GM21447 (cell line): ENCODE measurements at regions not wholly inside any gene's neighbourhood (a gene's known extent, or its start where the extent isn't known, plus 50 kb on each side); places are given as distances from the start of the nearest gene placed in this dataset.

ENCODE experiments used
- ATAC-seq: cut with Tn5 transposase; IDR thresholded peaks from one replicate; pipeline ENCODE4 v1.9.1; 2021; ENCODE audit not compliant: unreplicated experiment

GRCh38 chr9:115362101-115362500 lies 244.1 kb upstream of the TNC start:
- ATAC-seq, result no peak

- no peak for ATAC-seq
These were observed 244.7 kb upstream of the TNC start for GRCh38 chr9:115362640-115363039.

DNA sequence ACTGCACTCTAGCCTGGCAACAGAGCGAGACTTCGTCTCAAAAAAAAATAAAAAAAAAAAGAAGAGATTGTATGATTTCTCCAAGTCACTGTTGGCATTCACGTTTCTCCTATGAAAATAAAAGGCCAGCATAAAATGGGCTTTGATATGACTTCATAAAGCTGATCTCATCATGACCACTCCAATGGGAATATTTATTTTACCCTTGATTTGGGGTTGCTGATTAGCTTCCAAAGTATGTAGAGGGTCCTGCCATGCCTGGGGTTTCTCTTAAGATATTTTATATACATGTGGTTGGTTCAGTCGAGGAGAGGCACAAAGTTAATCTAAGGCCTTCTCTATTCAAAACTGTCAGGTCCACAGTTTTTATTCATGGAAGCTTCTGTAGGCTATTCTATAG lies 247.0 kb upstream of the TNC start:
- ATAC-seq, result no peak

GRCh38 chr9:115367321-115367720 lies 249.4 kb upstream of the TNC start:
- no peak for ATAC-seq

- no peak for ATAC-seq
These were observed 250.0 kb upstream of the TNC start for GRCh38 chr9:115367780-115368525.

GRCh38 chr9:115369322-115369957 lies 251.5 kb upstream of the TNC start:
- no peak for ATAC-seq

DNA sequence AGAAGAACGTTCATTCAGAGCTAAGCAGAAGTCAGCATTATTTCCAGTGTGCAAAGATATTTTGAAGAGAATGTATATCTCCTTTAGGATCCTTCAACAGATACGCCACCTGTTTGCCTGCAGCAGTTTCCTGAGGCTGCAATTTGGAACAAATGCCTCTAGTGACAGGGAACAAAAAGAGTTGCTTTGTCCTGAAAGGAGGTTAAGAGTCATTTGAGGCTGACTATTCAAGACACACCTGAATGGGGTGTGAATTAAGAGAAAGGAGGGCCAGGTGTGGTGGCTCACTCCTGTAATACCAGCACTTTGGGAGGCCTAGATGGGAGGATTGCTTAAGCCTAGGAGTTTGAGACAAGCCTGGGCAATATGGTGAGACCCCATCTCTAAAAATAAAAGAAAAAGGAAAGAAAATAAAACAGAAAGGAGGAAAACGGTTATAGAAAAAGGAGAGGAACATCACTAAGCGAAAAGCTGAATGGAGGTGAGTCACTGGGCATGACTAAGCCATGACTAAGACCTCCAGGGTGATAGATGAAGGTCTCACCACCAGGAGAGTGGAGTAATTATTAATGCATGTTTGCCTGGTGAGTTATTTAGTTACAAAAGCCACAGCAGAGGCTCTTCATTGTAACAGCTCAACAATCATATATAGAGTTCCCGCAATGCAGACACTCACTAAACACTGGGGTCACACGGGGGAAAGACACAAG lies 255.2 kb upstream of the TNC start:
- ATAC-seq, result peak; percentile 86

GRCh38 chr9:115373710-115374045 lies 255.7 kb upstream of the TNC start:
- ATAC-seq, result peak; percentile 23

DNA sequence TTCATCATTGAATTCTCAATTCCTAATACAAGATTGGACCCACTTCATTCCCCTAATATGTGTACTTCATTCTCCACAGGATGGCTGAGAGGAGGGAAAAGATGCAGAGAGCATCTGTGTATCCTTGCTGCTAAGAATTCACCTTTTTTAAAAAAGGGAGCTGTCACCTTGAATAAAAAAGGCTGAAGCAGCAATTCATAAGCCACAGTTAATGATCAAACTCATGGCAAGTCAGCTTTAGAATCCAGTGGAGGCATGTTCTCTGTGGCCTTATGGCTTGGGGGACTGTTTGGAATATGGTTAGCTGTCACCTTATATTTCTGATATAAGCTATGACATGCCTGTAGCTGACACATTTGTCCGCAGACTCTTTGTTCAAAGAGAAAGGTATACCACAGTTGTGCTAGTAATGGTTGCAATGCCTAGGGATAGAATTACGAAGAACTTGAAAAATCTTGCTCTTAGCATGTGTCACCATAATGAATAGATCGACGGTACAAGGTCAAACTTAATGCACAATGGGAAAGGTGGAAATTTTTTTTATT lies 256.8 kb upstream of the TNC start:
- no peak for ATAC-seq

DNA sequence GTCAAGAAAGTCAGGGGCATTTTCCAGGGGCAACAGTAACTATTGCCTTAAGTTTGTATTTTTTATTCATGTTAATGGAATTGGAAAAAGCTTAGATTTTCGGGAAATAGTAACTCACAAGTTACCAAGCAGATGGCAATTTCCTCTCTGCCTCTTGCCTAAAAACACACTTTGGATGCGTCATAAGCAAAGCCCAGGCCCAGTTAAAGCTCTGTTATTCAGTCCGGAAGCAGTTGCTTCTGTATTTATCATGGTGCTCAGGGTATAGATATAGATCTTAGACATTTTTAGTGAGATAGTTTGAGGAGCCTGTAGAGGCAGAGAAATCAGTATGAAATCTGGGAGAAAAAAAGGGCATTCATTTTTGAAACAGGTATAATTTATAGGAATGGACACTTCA lies 260.3 kb upstream of the TNC start:
- ATAC-seq, result no peak

DNA sequence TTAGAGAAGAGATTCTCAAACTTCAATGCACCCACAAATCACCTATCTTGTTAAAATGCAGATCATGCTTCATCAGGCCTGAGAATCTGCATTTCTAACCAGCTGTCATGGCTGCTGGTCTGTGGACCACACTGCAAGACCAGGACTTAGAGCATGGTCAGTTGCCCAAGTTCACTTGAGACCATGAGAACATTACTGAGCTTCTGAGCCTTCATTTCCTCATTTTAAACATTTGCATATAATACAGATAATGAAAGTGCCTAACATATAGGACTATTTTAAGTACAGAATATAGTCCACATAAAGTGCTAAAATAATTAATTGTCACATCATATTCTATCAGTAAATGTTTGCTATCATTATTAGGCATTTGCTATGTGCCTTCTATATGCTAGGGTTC lies 260.8 kb upstream of the TNC start:
- no peak for ATAC-seq

GRCh38 chr9:115379719-115380118 lies 261.8 kb upstream of the TNC start:
- ATAC-seq, result no peak

- ATAC-seq, result no peak
These were observed 264.9 kb upstream of the TNC start for GRCh38 chr9:115382865-115383264.

- no peak for ATAC-seq
These were observed 267.6 kb upstream of the TNC start for GRCh38 chr9:115385383-115386122.

DNA sequence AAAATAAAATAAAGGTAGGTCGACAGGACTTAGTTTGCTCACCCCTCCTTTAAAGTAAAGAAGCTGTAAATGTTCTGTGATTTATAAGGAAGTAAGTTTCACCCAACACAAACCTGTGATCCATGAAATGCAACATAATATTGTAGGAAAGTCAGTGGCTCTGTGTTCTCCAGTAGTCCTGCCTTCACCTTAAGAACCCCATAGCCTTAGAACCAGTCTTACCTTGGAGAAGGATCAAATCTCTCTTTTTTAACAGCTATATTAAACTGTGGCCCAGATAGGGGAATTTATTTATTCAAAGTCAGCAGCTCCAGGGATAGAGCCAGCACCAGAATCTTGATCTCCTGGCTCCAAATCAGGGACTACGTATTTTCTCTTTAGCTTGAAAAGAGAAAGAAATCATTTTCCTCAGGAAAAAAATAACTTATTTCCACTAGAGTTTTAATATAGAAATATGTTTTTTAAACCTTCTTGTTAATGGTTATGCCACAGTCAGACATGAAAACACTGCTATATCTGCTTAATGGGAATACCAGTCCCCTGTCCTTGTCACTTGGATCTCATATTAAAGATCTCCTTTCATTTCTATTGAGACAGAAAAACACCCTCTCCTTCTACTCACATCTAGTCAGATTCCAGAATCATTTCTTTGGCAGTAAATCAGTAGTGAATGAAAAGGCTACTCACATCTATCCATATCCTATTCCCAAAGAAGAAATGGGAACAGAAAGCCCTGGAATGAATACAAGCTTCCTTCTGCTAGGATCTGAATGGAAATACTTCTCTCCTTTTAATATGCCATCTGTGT lies 269.2 kb upstream of the TNC start:
- no peak for ATAC-seq

- no peak for ATAC-seq
These were observed 273.3 kb upstream of the TNC start for GRCh38 chr9:115391168-115391825.

GRCh38 chr9:115393976-115394775 lies 276.2 kb upstream of the TNC start:
- ATAC-seq, result no peak

DNA sequence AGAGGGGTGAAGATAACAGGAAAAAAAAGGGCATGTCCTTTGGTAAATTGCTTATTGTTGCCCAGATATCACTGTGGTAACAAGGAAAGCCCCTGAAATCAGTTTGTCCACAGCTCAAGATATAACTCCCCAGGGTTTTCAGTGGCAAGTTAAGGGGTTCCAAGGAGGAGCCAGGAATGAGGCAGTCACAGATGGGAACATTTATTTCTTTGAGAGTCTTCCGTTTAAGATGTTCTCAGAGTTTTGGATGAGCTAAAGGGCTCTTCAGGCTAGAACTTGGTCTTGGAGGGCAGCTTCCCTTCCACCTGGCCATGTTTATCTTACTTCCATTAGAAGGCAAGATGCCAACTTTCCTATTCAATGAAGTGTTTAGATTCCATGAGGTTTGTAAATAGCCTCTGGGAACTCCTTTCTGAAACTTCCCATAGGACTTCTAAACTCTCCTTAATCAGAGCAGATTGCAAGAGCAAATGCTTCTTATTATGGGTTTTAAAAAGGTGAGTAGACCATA lies 277.6 kb upstream of the TNC start:
- ATAC-seq, result no peak

DNA sequence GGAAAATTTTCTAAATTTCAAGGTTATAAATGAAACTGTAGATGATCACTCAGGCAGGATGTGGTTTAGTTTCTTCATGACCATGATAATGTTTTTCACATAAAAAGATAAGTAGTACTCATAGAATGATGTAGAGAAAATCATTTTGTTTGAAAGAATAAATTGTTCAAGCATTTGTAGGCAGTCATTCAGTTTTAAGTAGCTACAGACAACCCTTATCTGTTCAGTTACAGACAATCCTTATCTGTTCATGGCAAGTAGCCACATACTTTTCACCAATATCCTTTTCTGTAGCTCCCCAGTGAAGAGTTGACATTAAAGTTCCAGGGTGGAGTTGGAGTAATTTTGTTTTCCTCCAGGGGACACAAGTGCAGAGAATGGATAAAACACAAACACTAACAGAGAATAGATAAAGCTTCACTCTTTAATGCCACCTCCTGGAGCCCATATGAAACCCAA lies 278.1 kb upstream of the TNC start:
- no peak for ATAC-seq
